GM12878 (cell line): ENCODE measurements at regions not wholly inside any gene's neighbourhood (a gene's known extent, or its start where the extent isn't known, plus 50 kb on each side); places are given as distances from the start of the nearest gene placed in this dataset.

Experiments
- ATAC-seq: fragments of 200-7000 bp; cut with Tn5 transposase; 3 replicates; pipeline ENCODE4 v1.9.1; 2020; ENCODE audit warnings: mild to moderate bottlenecking, moderate library complexity
- BruUV-seq: library from RNA; stranded (reverse); fragments of 400-500 nt; replicated peaks from 2 replicates; lab custom pipeline; 2021; lab: Mats Ljungman, UMichigan
- CTCF ChIA-PET: fragments of 300-600 bp; sonication (Branson Sonifier 250); formaldehyde crosslinking; extraction: SDS; loops from one replicate; lab custom pipeline; 2021; ENCODE audit warnings: inconsistent platforms; lab: Yijun Ruan, JAX
- POLR2A ChIA-PET: fragments of 350-600 bp; formaldehyde crosslinking; extraction: SDS; loops from one replicate; lab custom pipeline; 2021; ENCODE audit warnings: inconsistent platforms; lab: Charles Lee
- RAD21 ChIA-PET: fragments of 300-600 bp; sonication (Branson Sonifier 250); formaldehyde crosslinking; loops from one replicate; lab custom pipeline; 2023; ENCODE audit warnings: antibody characterized with exemption; ENCODE audit not compliant: unreplicated experiment; lab: Charles Lee
- SMC1A ChIA-PET: fragments of 300-600 bp; sonication (Branson Sonifier 250); formaldehyde crosslinking; loops from one replicate; lab custom pipeline; 2023; ENCODE audit not compliant: unreplicated experiment, uncharacterized antibody; lab: Charles Lee
- DNase-seq: peaks from one replicate; pipeline ENCODE4 v3.0.0-alpha.2; 2011; ENCODE audit warnings: low read depth, low spot score
- FAIRE-seq: peaks from 3 replicates; lab custom pipeline; 2011; peaks lifted over from hg19 to GRCh38; lab: Jason Lieb, UNC
- H2AFZ ChIP-seq: 2 replicates; pipeline ENCODE4 v1.6.0; 2011; ENCODE audit warnings: low read depth, low read length, control low read depth; ENCODE audit not compliant: control insufficient read depth
- H3K27ac ChIP-seq: 2 replicates; pipeline ENCODE4 v1.5.1; 2011; ENCODE audit warnings: control low read depth; ENCODE audit not compliant: control insufficient read depth, insufficient read depth
- H3K27me3 ChIP-seq, 2 experiments: replicated peaks in 1 of 2; 2 replicates each; pipeline versions ENCODE4 v1.6.0 to v1.6.1; 2011; ENCODE audit warnings: low read length in 1 of 2; ENCODE audit not compliant: control insufficient read depth in 2 of 2, insufficient read depth in 2 of 2
- H3K36me3 ChIP-seq, 2 experiments: 2 replicates each; pipeline ENCODE4 v1.5.1; 2011; ENCODE audit warnings: low read length in 1 of 2; ENCODE audit not compliant: control insufficient read depth in 2 of 2, insufficient read depth in 2 of 2
- H3K4me1 ChIP-seq: 2 replicates; pipeline ENCODE4 v1.6.1; 2011; ENCODE audit warnings: mild to moderate bottlenecking, low read length, moderate library complexity, mixed read lengths; ENCODE audit not compliant: control insufficient read depth, insufficient read depth
- H3K4me2 ChIP-seq: 2 replicates; pipeline ENCODE4 v1.6.0; 2011; ENCODE audit warnings: control low read depth; ENCODE audit not compliant: control insufficient read depth, insufficient read depth
- H3K4me3 ChIP-seq: fragments of 200-600 bp; sonication (generic); 2 replicates; pipeline ENCODE4 v1.5.1; 2016
- H3K79me2 ChIP-seq: 2 replicates; pipeline ENCODE4 v1.6.0; 2011; ENCODE audit warnings: low read length; ENCODE audit not compliant: control insufficient read depth, insufficient read depth
- H3K9ac ChIP-seq: 2 replicates; pipeline ENCODE4 v1.8.0; 2011; ENCODE audit warnings: low read length, control low read depth, mixed read lengths; ENCODE audit not compliant: control insufficient read depth, insufficient read depth
- H3K9me3 ChIP-seq: replicated peaks from 3 replicates; pipeline ENCODE4 v1.5.1; 2011; ENCODE audit warnings: mild to moderate bottlenecking, low read length; ENCODE audit not compliant: control insufficient read depth, insufficient read depth
- H4K20me1 ChIP-seq: 2 replicates; pipeline ENCODE4 v1.6.0; 2011; ENCODE audit not compliant: control insufficient read depth, insufficient read depth
- ATF3 ChIP-seq: IDR thresholded peaks from 2 replicates; pipeline ENCODE4 v1.6.1; 2011; ENCODE audit warnings: low read depth, mild to moderate bottlenecking, low read length, moderate library complexity, borderline replicate concordance; ENCODE audit errors: extremely low read depth
- BCL3 ChIP-seq: IDR thresholded peaks from 2 replicates; pipeline ENCODE4 v1.6.1; 2011; ENCODE audit warnings: borderline replicate concordance, low read depth, mild to moderate bottlenecking, moderate library complexity, low read length; ENCODE audit not compliant: insufficient read depth, poor library complexity, severe bottlenecking
- BHLHE40 ChIP-seq, 2 experiments: fragments of 450-650 bp in 1 of 2; IDR thresholded peaks; 2 replicates each; pipeline ENCODE4 v1.6.1; 2011 to 2017; ENCODE audit warnings: low read depth in 2 of 2, borderline replicate concordance in 1 of 2, improper control_type of control experiment in 1 of 2, low read length in 1 of 2, mild to moderate bottlenecking in 1 of 2
- CBFB ChIP-seq: IDR thresholded peaks from 2 replicates; pipeline ENCODE4 v1.6.1; 2016; ENCODE audit warnings: antibody characterized with exemption, low read depth
- CUX1 ChIP-seq: IDR thresholded peaks from 2 replicates; pipeline ENCODE4 v1.6.1; 2012; ENCODE audit warnings: improper control_type of control experiment, low read depth, low read length; ENCODE audit not compliant: insufficient replicate concordance
- ESRRA ChIP-seq: IDR thresholded peaks from 2 replicates; pipeline ENCODE4 v1.6.1; 2012; ENCODE audit warnings: mild to moderate bottlenecking, low read length, improper control_type of control experiment
- FOXK2 ChIP-seq: fragments of 450-650 bp; IDR thresholded peaks from 2 replicates; pipeline ENCODE4 v1.6.1; 2017; ENCODE audit warnings: mild to moderate bottlenecking, moderate library complexity
- GABPA ChIP-seq: IDR thresholded peaks from 2 replicates; pipeline ENCODE4 v1.6.1; 2014; ENCODE audit warnings: antibody characterized with exemption, low read depth, mild to moderate bottlenecking, inconsistent platforms
- GATAD2B ChIP-seq: fragments of 450-650 bp; conservative IDR thresholded peaks from 2 replicates; pipeline ENCODE4 v1.6.1; 2017; ENCODE audit warnings: low read depth, mild to moderate bottlenecking, moderate library complexity
- HDAC6 ChIP-seq: fragments of 200-600 bp; sonication (generic); IDR thresholded peaks from one replicate; pipeline ENCODE4 v1.8.0; 2017; ENCODE audit warnings: antibody characterized with exemption; ENCODE audit not compliant: unreplicated experiment
- NKRF ChIP-seq: fragments of 450-650 bp; conservative IDR thresholded peaks from 2 replicates; pipeline ENCODE4 v1.6.1; 2017; ENCODE audit warnings: mild to moderate bottlenecking, moderate library complexity
- PAX5 ChIP-seq: IDR thresholded peaks from 2 replicates; pipeline ENCODE4 v1.6.1; 2011; ENCODE audit warnings: low read depth, low read length, borderline replicate concordance
- SMAD1 ChIP-seq: fragments of 450-650 bp; IDR thresholded peaks from 2 replicates; pipeline ENCODE4 v1.6.1; 2018; ENCODE audit warnings: mild to moderate bottlenecking, low read depth; ENCODE audit not compliant: partially characterized antibody
- ZZZ3 ChIP-seq: IDR thresholded peaks from 2 replicates; pipeline ENCODE4 v1.6.1; 2011; ENCODE audit warnings: low read depth; ENCODE audit not compliant: control insufficient read depth, insufficient read length
- WGBS: methylation state at CpG from one replicate; pipeline ENCODE4 v1.1.6; 2016; ENCODE audit warnings: low lambda C conversion rate; ENCODE audit not compliant: insufficient replicate concordance, insufficient coverage; ENCODE audit errors: missing lambda C conversion rate; 5-methylcytosine and 5-hydroxymethylcytosine counted together
- in situ Hi-C: fragments of 300-500 bp; cut with MboI; formaldehyde crosslinking; loops from 9 replicates; pipeline ENCODE4 v1.14.3; 2018; ENCODE audit warnings: mixed read lengths
- intact Hi-C: fragments of 100-400 bp; cut with micrococcal nuclease; formaldehyde crosslinking; loops from one replicate; pipeline ENCODE4 v1.14.2; 2022; ENCODE audit not compliant: unreplicated experiment

GRCh38 chr7:149637911-149638565 lies 135.3 kb downstream of the ZNF467 start:
- ChIA-PET POLR2A (interaction anchor here (0.8 kb wide), 1 partner anchor 137 kb away, joined by 3 read pairs; no protein-coding TSS in a partner anchor), SMC1A (no interaction called here), RAD21 (interaction anchor here (1.3 kb wide), 1 partner anchor 11 kb away, joined by 3 read pairs; no protein-coding TSS in a partner anchor), CTCF (interaction anchor here (0.9 to 1.8 kb wide), 3 partner anchors 9 to 25 kb away, joined by 3 to 5 read pairs (median 4); no protein-coding TSS in a partner anchor)
- Histone ChIP-seq H3K4me1 (no peaks in the 10 kb centered on the region), H3K27ac (no peak overlapping the region), H3K4me3 (no peak overlapping the region), H3K79me2 (no peaks in the 10 kb centered on the region), H3K9me3 (no peaks in the 10 kb centered on the region), H3K27me3 (0 out of 4 replicates have a peak, but pooled peaks cover 0 to 1% of the 10 kb centered on the region in 2 experiments), H3K9ac (no peak overlapping the region), H3K36me3 (no peaks in the 10 kb centered on the region), H3K4me2 (no peak overlapping the region), H4K20me1 (no peaks in the 10 kb centered on the region; the same call in 1 of the 2 replicates), H2AFZ (no peak overlapping the region)
- ATAC-seq (no peak), DNase-seq (no peak), FAIRE-seq (no peak)
- in situ Hi-C loops, result no loop called here
- intact Hi-C loops, result no loop called here
- no TSS peak for BruUV-seq
- WGBS, result 52% methylated on average over 9 of the region's 9 CpGs
- TF ChIP-seq HDAC6 (no peak), ZZZ3 (no peak), ESRRA (no peak), BCL3 (no peak), SMAD1 (no peak), ATF3 (no peak), PAX5 (no peak), CUX1 (no peak), FOXK2 (no peak), GABPA (no peak), BHLHE40 (IDR thresholded peaks at IDR 0.05; ENCODE audit: borderline replicate concordance in 1 of 2, low read depth in 2 of 2, low read length in 1 of 2) (no peak), CBFB (no peak), GATAD2B (no peak), NKRF (no peak)
